Ammon's horn (tissue), 1 donor: ENCODE measurements at regions not wholly inside any gene's neighbourhood (a gene's known extent, or its start where the extent isn't known, plus 50 kb on each side); places are given as distances from the start of the nearest gene placed in this dataset.
"Not testable (repeated sequence)": the region's sequence is repeated elsewhere in the genome, so short reads cannot be mapped to it uniquely, and the experiment has no call there.

ENCODE experiments used
- DNase-seq: peaks from one replicate; pipeline ENCODE4 v3.0.0-alpha.2; 2016; ENCODE audit warnings: low spot score

- DNase-seq: no peak
These were observed 115.2 kb upstream of the IFNE start for GRCh38 chr9:21597284-21597683.

- DNase-seq: no peak
These were observed 116.6 kb upstream of the IFNE start for GRCh38 chr9:21598749-21599148.

- no peak for DNase-seq
These were observed 123.4 kb upstream of the IFNE start for GRCh38 chr9:21605489-21605931.

DNA sequence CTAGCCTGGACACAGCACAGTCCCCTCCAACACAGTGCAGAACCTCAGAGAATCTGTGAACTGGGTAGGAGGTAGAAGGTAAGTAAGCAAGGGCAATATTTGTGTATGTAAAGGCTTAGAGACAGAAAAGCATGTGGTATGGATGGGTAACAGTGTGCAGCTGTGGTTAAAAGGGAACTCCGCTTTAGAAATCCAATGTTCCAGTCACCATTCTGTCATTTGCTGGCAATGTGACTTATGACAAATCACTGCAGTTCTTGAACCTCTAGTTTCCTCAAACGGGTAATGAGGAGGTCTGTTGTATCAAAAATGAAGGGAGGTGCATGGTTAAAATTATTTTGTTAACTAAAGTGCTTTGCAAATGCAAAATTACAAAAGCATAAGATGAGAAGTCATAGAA is 125.5 kb upstream of the IFNE start:
- no peak for DNase-seq

GRCh38 chr9:21608200-21608599 is 126.1 kb upstream of the IFNE start:
- no peak for DNase-seq

DNA sequence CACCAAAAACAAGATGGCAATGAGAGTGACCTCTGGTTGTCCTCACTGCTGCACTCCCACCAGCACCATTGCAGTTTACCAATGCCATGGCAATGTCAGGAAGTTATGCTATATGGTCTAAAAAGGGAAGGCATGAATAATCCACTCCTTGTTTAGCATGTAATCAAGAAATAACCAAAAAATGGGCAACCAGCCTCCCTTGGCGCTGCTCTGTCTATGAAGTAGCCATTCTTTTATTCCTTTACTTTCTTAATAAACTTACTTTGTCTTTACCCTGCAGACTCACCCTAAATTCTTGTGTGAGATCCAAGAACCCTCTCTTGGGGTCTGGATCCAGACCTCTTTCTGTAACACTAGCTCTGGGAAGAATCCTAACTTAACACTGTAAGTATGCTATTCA is 127.4 kb upstream of the IFNE start:
- DNase-seq: no peak

DNA sequence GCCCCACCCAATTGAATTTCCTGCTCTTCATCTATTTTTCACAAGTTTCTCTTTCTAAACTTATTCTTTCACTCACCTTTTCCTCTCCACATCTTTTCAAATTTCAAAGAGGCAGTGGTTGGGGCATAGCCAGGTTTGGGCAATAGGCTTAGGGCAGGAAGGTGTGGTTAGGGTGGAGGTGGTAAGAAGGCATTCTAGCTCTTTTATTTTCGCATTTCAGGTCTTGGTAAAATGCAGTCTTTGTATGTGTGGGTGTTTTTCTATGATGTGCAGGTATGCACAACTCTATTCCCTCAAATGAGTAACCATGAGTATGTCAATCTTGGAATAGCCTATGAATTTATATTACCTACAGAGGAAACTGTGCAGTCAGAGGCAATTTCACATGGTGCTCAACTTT is 129.8 kb upstream of the IFNE start:
- no peak for DNase-seq

- no peak for DNase-seq
These were observed 132.9 kb upstream of the IFNE start for GRCh38 chr9:21615018-21615417.

- no peak for DNase-seq
These were observed 133.3 kb upstream of the IFNE start for GRCh38 chr9:21615446-21615845.

DNA sequence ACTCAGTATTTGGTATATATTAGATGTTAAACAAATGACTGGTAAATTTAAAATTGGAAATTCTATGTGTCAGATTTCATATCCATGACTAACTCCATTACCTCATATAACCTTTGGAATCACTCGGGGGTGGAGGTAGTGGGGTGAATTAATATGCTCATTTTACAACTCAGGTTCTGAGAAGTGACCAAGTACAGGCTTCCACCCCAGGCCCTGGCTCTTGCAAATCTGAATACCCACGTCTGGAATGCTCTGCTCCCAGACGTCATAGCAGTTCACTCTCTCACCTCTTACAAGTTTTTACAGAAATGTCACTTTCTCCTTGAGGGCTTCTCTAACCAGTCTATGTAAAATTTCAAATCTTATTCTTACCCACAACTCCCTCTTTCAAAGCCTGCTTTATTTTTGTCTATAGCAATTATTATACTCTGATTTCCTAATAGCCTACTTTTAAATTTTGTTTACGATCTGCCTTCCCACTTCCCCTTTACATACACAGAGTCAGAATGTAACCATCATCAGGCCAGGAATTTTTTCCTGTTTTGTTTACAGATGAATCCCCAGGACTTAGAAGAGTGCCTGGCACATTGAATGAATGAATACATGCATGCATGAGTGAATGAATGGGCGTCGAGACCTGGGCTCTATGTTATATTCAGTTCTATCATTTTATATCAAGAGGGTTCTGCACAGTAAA is 134.1 kb upstream of the IFNE start:
- DNase-seq: no peak

- no peak for DNase-seq
These were observed 142.8 kb upstream of the IFNE start for GRCh38 chr9:21624675-21625644.

DNA sequence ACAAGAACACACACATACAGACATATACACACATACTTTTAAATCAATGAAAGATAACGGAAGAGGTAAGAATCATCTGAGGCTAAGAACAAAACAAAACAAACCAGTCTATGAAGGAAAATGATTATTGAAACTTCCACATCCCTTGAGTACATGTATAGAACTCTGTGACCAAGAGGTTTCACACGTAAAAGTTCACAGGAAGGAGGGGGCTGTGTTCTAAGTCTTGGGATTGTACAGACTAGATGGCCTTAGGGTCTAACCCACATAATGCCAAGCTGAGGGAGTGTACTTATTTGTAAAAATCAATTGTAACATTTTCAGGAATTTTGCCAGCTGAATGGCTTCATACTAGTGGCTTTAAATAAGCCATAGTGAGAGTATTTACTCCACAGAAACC is 144.4 kb upstream of the IFNE start:
- DNase-seq: no peak

DNA sequence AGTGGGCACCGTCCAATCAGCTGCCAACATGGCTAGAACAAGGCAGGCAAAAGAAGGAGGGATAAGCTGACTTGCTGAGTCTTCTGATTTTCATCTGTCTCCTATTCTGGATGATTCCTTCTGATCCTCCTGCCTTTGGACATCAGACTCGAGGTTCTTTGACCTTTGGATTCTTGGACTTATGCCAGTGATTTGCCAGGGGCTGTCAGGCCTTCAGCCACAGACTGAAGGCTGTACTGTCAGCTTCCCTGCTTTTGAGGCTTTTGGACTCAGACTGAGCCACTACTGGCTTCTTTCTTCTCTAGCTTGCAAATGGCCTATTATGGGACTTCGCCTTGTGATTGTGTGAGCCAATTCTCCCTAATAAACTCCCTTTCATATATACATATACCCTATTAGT is 146.8 kb upstream of the IFNE start:
- DNase-seq: not testable (repeated sequence)

- no peak for DNase-seq
These were observed 152.8 kb upstream of the IFNE start for GRCh38 chr9:21634951-21635350.

DNA sequence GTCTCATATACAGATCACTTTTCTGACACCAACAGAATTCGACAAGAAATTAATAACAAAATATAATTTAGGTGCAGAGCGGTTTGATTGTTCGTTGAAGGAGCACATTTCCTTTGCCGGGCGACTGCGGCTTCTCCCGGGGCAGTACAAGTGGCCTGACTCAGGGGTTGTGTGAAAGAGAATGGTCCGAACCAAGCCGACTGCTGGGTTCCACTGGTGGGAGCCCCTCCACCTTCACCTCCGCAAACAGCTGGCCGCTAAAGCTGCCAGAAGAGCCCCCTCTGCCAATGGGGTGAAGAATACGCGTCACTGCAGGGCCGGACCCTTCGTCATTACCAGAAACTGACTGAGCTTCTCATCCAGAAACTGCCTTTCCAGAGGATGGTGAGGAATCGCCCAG is 156.0 kb upstream of the IFNE start:
- no peak for DNase-seq

DNA sequence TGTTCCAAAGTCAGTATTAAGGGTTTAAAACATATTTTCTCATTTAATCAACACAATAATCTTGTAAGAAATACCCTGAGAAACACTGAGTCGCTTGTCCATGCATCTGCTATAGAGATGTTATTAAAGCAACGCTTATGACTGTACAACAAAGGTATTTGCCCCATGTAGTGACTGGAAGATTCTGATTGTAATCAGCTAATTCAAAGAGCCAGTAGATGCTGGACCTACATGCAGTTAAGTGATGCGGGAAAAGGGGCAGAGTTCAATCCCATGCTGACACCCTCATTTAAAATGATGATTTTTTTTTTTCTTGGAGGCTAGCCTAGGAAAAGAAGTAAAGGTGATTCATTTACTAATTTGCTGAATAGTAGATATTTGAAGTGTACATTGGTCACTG is 149.3 kb upstream of the MTAP start:
- no peak for DNase-seq

GRCh38 chr9:21653589-21653988 is 148.8 kb upstream of the MTAP start:
- DNase-seq: no peak

DNA sequence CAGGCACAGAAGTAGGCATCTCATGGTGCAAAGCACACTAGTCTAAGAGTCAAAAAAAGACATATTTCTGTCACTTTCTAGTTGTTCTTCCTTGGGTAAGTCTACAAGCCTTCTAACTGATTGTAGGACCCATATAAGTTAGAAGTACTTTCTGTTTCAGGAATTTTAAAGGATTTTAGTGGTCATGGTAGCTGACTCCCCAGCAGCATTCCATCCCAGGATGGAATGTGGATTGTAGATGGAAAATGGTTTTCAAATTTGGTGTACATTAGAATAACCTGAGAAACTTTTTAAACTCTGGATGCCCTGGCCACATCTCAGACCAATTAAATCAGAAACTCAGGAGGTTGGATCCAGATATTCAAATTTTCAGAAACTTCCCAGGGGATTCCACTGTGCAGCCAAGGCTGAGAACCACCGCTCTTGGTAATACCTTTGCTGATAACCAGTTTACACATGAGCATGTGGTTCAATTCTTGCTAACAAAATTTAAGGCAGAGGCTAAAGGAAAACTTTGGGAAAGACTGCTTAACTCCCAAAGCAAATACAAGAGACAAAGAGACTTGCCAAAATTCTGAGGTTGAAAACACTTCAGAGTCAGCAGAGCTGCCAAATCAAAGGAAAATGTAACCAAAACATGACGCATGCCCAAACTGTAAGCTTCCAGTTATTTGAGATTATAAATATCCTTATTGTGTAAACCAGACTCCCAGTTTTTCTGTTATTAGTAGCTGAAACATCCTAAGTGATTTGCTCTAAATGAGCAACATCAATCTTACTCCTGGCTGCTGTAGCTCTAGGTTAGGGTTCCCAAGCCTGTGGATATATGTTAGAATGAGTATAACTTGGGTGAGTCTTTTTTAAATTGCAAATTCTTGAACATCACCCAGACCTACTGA is 145.4 kb upstream of the MTAP start:
- DNase-seq: no peak

DNA sequence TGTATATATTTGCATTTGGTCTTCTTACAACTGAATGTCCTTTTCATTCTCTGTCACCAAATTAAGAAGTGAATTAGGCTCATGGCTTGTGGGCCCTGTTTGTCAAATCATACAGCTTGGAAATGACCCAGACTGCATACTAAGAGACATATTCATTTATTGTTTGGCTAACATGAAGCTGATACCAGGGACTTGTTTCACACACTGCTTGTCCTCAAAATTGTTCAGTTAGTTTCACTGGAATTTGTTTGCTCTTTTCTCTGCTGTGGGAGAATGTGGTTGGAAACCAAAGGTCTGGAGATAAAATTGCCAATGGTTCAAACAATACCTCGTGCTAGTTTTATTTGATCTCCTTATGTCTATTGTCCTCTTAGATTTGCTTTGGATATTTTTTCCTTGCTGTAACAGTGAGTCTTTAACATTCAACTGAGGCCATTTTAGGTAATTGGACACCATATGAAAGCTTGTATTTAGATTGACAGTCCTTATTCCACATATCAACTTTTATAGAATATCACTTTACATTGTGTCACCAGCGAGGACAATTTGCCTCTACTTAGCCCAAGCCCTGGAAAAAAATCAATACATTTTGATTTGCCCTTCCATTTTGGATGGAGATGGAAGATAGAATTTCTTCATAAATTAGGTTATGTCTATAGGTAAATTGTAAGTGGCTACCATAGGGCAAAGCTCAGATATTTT is 144.3 kb upstream of the MTAP start:
- DNase-seq: no peak

GRCh38 chr9:21660976-21661375 is 141.5 kb upstream of the MTAP start:
- no peak for DNase-seq

DNA sequence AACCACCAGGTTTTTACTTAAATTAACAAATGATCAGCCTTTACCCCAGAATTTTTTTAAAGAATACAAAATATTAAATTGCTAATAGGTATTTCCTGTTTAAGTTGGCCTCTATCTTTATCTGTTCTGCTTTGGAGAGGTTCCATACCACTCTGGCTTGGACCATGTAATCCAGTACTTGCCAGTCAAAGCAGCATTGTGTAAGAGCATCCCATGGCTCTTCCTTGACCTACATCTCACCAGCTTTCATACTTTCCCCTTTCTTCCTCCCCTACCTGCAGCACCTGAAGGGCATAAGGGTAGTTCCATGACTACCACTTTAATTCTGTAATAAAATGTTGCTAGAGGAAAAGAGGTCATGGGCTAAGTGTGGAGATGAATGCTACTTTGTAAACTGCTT is 140.8 kb upstream of the MTAP start:
- DNase-seq: no peak

DNA sequence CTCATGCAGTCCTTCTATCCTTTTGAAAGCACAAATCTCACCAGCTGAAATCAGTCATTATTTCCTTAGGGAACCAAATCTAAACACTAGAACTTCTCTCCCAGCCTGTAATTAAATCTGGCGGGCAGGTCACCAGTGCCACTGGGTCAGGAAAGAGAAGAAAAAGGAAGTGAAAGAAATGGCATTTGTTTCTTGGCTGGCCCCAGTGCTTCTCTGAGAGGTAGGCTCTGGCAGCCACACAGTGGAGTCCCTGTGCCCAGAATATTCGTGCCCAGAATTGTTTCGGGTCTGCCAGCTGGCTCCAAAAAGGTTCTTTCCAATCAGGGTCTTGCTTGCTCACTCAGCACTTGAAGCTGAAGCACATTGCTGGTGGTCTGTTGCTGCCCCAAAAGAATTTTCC is 133.9 kb upstream of the MTAP start:
- DNase-seq: peak; percentile 83
